BE2C (cell line): ENCODE measurements at regions not wholly inside any gene's neighbourhood (a gene's known extent, or its start where the extent isn't known, plus 50 kb on each side); places are given as distances from the start of the nearest gene placed in this dataset.

Source experiments
- DNase-seq: peaks from one replicate; pipeline ENCODE4 v3.0.0-alpha.2; 2020
- H3K27me3 ChIP-seq: fragments of 250-450 bp; sonication (Bioruptor Pico); 2 replicates; pipeline ENCODE4 v1.5.1; 2020; ENCODE audit warnings: mild to moderate bottlenecking
- H3K36me3 ChIP-seq: fragments of 250-450 bp; sonication (Bioruptor Pico); 2 replicates; pipeline ENCODE4 v1.5.1; 2020; ENCODE audit warnings: mild to moderate bottlenecking
- H3K4me1 ChIP-seq: fragments of 250-450 bp; sonication (Bioruptor Pico); 2 replicates; pipeline ENCODE4 v1.5.1; 2020
- H3K4me3 ChIP-seq: 2 replicates; pipeline ENCODE4 v1.5.1; 2011; ENCODE audit warnings: low read depth, low read length
- H3K9me3 ChIP-seq: fragments of 250-450 bp; sonication (Bioruptor Pico); 2 replicates; pipeline ENCODE4 v1.5.1; 2020
- CTCF ChIP-seq: IDR thresholded peaks from 2 replicates; pipeline ENCODE4 v1.5.1; 2012; ENCODE audit warnings: mild to moderate bottlenecking, low read depth, low read length

- no peak for TF ChIP-seq CTCF
- no peaks in the 10 kb centered on the region for H3K4me1 ChIP-seq
- H3K36me3 ChIP-seq: no peaks in the 10 kb centered on the region
- 0 out of 2 replicates have a peak, but pooled peaks cover 3% of the 10 kb centered on the region for H3K27me3 ChIP-seq
- no peaks in the 10 kb centered on the region for H3K9me3 ChIP-seq
- H3K4me3 ChIP-seq: no peak overlapping the region
- no peak for DNase-seq
Observed at GRCh38 chr18:10376731-10377130, 77.7 kb upstream of the APCDD1 start.

GRCh38 chr18:10377956-10378355 is 76.5 kb upstream of the APCDD1 start:
- H3K9me3 ChIP-seq: no peaks in the 10 kb centered on the region
- H3K36me3 ChIP-seq: no peaks in the 10 kb centered on the region
- no peak overlapping the region for H3K4me3 ChIP-seq
- DNase-seq: no peak
- H3K27me3 ChIP-seq: no peaks in the 10 kb centered on the region
- no peak for TF ChIP-seq CTCF
- no peaks in the 10 kb centered on the region for H3K4me1 ChIP-seq

- Histone ChIP-seq H3K4me3 (no peak overlapping the region), H3K36me3 (no peaks in the 10 kb centered on the region), H3K4me1 (no peaks in the 10 kb centered on the region), H3K27me3 (no peaks in the 10 kb centered on the region), H3K9me3 (no peaks in the 10 kb centered on the region)
- no peak for DNase-seq
- no peak for TF ChIP-seq CTCF
Observed at GRCh38 chr18:10378688-10379420, 75.6 kb upstream of the APCDD1 start.

GRCh38 chr18:10379522-10379921 is 74.9 kb upstream of the APCDD1 start:
- no peak overlapping the region for H3K4me3 ChIP-seq
- H3K9me3 ChIP-seq: no peaks in the 10 kb centered on the region
- H3K27me3 ChIP-seq: no peaks in the 10 kb centered on the region
- H3K36me3 ChIP-seq: no peaks in the 10 kb centered on the region
- TF ChIP-seq CTCF: no peak
- H3K4me1 ChIP-seq: no peaks in the 10 kb centered on the region
- no peak for DNase-seq

GRCh38 chr18:10381516-10381915 is 72.9 kb upstream of the APCDD1 start:
- Histone ChIP-seq H3K36me3 (no peaks in the 10 kb centered on the region), H3K9me3 (no peaks in the 10 kb centered on the region), H3K27me3 (no peaks in the 10 kb centered on the region), H3K4me1 (no peaks in the 10 kb centered on the region), H3K4me3 (no peak overlapping the region)
- no peak for DNase-seq
- TF ChIP-seq CTCF: no peak

GRCh38 chr18:10381951-10382350 is 72.5 kb upstream of the APCDD1 start:
- TF ChIP-seq CTCF: no peak
- Histone ChIP-seq H3K4me1 (no peaks in the 10 kb centered on the region), H3K9me3 (no peaks in the 10 kb centered on the region), H3K36me3 (no peaks in the 10 kb centered on the region), H3K4me3 (no peak overlapping the region), H3K27me3 (no peaks in the 10 kb centered on the region)
- DNase-seq: no peak
